Thymus (tissue), 11 donors: ENCODE measurements at regions not wholly inside any gene's neighbourhood (a gene's known extent, or its start where the extent isn't known, plus 50 kb on each side); places are given as distances from the start of the nearest gene placed in this dataset.

Experiments
- DNase-seq, 9 donors: peaks; one replicate each; pipeline ENCODE4 v3.0.0-alpha.2; 2013; ENCODE audit warnings: low spot score in 9 of 9, low read depth in 6 of 9, missing footprints in 1 of 9
- H3K27ac ChIP-seq, 2 donors: one replicate each; pipeline ENCODE4 v1.5.1; 2013; ENCODE audit warnings: control low read depth in 1 of 2, low read depth in 1 of 2, low read length in 1 of 2, mild to moderate bottlenecking in 1 of 2, moderate library complexity in 1 of 2
- H3K27me3 ChIP-seq, 2 donors: one replicate each; pipeline ENCODE4 v1.5.1; 2013; ENCODE audit warnings: low read length in 1 of 2; ENCODE audit not compliant: control insufficient read depth in 2 of 2, insufficient read depth in 1 of 2
- H3K36me3 ChIP-seq, 2 donors: one replicate each; pipeline ENCODE4 v1.5.1; 2013; ENCODE audit warnings: low read length in 1 of 2, mild to moderate bottlenecking in 1 of 2, moderate library complexity in 1 of 2; ENCODE audit not compliant: control insufficient read depth in 2 of 2, insufficient read depth in 2 of 2
- H3K4me1 ChIP-seq, 2 donors: one replicate each; pipeline ENCODE4 v1.5.1; 2013; ENCODE audit warnings: low read length in 2 of 2; ENCODE audit not compliant: control insufficient read depth in 2 of 2, insufficient read depth in 2 of 2
- H3K4me3 ChIP-seq, 2 donors: one replicate each; pipeline ENCODE4 v1.5.1; 2013; ENCODE audit warnings: low read length in 2 of 2, control low read depth in 1 of 2, mild to moderate bottlenecking in 1 of 2
- H3K9me3 ChIP-seq, 2 donors: one replicate each; pipeline ENCODE4 v1.5.1; 2013; ENCODE audit warnings: low read length in 1 of 2, mild to moderate bottlenecking in 1 of 2; ENCODE audit not compliant: control insufficient read depth in 2 of 2, insufficient read depth in 1 of 2
- WGBS: extraction: QIAGEN DNeasy Blood & Tissue Kit; methylation state at CpG from one replicate; pipeline ENCODE4 v1.1.7; 2013; 5-methylcytosine and 5-hydroxymethylcytosine counted together
- donor health status: healthy.

DNA sequence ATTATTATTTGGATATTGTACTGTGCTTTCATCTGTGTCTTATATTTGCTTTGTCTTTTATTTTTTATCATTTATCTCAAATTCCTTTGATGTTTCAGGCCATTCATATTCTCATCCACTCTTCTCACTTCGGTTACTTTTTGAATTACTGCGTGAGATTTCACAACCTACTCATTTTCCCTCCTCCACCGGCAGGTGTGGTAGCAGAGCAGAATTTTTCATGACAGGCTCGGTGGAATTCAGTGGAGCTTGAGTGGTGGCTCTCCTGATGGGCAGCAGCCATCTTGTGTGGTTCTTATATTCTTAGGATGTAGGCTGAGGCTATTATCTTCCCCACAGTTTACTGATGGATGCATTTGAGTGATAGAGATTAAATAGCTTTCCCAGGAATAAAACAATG, 92.3 kb upstream of the IVNS1ABP start:
- Histone ChIP-seq H3K36me3 (no peaks in the 10 kb centered on the region), H3K27me3 (no peaks in the 10 kb centered on the region), H3K4me1 (no peaks in the 10 kb centered on the region), H3K27ac (no peak overlapping the region), H3K4me3 (no peak overlapping the region), H3K9me3 (peaks cover 0 to 4% of the 10 kb centered on the region in 2 donors)
- 92% methylated on average over 4 of the region's 4 CpGs for WGBS
- no peak for DNase-seq

DNA sequence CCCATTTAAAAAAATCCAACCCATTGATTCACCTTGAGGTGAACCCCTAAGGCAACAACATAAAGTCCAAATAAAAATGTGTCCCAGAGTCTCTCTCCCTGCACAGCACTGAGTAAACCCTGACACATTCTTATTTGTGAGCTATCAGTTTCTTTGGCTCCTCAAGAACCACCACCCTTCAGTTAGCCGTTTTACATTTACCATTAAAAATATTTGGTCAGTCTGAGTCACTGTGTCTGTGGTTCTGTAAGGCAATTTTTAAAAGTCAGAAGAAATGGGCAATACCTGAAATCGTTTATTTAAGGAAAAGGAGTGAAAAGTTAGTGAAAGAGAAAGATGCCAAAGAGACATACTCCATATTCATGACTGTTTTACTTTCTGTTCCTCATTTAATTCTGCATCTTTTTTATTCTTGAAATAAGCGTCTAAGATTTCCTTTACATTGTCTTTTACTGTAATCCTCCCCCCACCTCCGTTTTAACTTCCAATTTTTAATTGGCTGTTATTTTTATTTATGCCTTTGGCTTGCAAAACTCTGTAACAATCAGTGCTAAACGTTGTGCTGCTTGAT, 91.7 kb upstream of the IVNS1ABP start:
- peaks cover 0 to 4% of the 10 kb centered on the region in 2 donors for H3K9me3 ChIP-seq
- H3K36me3 ChIP-seq, result no peaks in the 10 kb centered on the region
- H3K4me1 ChIP-seq, result no peaks in the 10 kb centered on the region
- 90% methylated on average over 5 of the region's 5 CpGs for WGBS
- no peak overlapping the region for H3K4me3 ChIP-seq
- no peak overlapping the region for H3K27ac ChIP-seq
- H3K27me3 ChIP-seq, result no peaks in the 10 kb centered on the region
- DNase-seq, result no peak

DNA sequence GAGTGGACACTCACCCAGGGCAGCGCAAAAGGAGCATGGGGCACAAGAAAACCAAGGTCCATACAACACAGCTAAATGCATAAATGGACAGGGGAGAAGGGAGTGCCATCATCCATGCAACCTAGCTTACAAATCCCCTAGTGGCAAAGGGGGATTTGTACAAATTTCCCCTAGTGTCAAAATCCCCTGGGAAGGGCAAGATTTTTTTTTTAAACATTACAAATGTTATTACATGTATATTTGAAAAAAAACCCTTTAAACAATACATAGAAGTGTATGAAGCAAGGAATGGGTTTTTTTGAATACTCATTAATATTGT, 89.6 kb upstream of the IVNS1ABP start:
- DNase-seq, result no peak
- Histone ChIP-seq H3K9me3 (peaks cover 0 to 4% of the 10 kb centered on the region in 2 donors), H3K27me3 (no peaks in the 10 kb centered on the region), H3K27ac (no peak overlapping the region), H3K4me3 (no peak overlapping the region), H3K36me3 (no peaks in the 10 kb centered on the region), H3K4me1 (no peaks in the 10 kb centered on the region)
- 98% methylated on average over 1 of the region's 1 CpG for WGBS

DNA sequence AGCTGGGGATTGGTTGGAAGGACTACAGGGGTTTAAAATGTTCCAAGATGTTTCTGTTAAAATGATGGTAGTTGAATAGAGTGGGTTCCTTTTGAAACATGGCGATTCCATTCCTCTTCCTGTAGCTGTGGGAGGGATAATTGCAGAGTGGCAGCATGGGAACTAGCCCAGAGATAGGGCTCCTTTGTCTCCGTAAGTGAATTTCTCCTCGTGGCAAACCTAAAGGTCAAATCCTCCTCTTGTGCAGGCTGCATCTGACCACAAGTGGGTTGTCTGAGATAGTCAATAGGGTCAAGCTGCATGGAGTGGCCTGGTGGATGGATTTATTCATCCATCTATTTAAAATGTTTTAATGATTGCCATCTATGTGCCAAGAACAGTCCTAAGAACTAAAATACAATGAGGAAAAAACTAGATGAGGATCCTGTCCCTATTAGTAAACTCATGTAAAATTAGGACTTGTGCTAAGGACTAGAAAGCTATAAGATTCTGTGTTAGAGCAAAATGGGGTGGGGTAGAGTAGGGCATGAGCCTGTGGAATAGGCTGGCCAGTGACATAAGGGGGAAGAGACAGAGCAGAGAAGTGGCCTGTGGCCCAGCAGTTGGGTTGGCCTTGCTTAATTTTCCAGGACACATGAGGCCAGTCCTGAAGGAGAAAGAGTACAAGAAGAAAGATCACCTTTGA, 89.1 kb upstream of the IVNS1ABP start:
- Histone ChIP-seq H3K4me1 (no peaks in the 10 kb centered on the region), H3K4me3 (no peak overlapping the region), H3K27ac (no peak overlapping the region), H3K9me3 (peaks cover 0 to 4% of the 10 kb centered on the region in 2 donors), H3K27me3 (no peaks in the 10 kb centered on the region), H3K36me3 (no peaks in the 10 kb centered on the region)
- 96% methylated on average over 3 of the region's 3 CpGs for WGBS
- no peak for DNase-seq

DNA sequence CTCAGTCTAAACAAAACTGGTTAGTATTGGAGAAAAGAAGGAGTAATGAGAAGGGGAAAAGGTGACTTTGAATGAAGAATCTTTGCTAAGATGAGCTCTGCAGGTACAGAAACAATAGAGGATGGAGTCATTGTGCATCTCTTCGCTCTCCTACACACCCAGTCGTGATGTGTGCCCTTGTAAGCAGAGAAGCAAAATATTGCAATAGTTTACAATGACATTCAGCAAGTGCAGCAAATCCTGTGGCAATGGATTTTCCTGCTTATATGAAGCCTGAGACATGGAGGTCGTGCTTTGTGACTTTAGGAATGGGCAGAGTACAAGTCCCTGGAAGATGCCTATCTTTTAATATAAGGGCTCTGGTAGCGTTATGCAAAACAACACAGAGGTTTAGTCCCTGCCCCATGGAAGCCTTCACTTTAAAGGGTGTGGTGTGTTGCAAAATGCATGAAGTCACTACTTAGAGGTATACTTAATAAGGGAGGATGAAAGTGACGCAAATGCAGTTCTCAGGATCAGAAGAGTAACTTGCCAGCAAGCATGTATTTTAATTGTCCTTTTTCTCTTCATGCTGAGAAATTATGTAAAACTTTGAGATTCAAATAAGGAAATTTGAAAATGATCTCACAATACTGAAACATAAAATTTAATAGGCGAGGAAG, 88.0 kb upstream of the IVNS1ABP start:
- WGBS, result 95% methylated on average over 6 of the region's 6 CpGs
- no peak overlapping the region for H3K27ac ChIP-seq

DNA sequence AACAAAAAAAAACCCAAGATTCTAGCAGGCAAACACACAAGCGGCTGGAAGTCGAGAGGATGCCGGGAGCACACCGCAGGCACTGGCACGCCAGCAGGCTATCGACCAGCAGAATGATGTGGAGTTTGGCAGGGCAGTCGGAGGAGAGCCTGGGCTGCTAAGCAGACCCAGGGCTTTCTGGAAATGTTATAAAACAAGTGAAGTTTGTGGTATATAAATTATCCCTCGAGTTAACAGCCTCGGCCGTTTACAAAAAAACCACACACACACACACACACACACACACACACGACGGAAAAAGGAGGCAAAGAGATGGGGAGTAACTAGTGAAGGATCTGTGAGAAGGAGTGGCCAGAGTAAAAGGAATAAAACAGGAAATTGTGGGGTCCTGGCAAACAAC, 87.2 kb upstream of the IVNS1ABP start:
- H3K4me1 ChIP-seq, result no peaks in the 10 kb centered on the region
- no peak for DNase-seq
- no peaks in the 10 kb centered on the region for H3K36me3 ChIP-seq
- H3K4me3 ChIP-seq, result no peak overlapping the region
- WGBS, result 60% methylated on average over 12 of the region's 12 CpGs
- no peak overlapping the region for H3K27ac ChIP-seq
- no peaks in the 10 kb centered on the region for H3K27me3 ChIP-seq
- H3K9me3 ChIP-seq, result peaks cover 0 to 4% of the 10 kb centered on the region in 2 donors

More for the DNA sequence above, 88.0 kb upstream of the IVNS1ABP start:
- Histone ChIP-seq H3K36me3 (no peaks in the 10 kb centered on the region), H3K4me1 (no peaks in the 10 kb centered on the region), H3K4me3 (no peak overlapping the region), H3K9me3 (peaks cover 0 to 4% of the 10 kb centered on the region in 2 donors), H3K27me3 (no peaks in the 10 kb centered on the region)
- DNase-seq, result no peak

DNA sequence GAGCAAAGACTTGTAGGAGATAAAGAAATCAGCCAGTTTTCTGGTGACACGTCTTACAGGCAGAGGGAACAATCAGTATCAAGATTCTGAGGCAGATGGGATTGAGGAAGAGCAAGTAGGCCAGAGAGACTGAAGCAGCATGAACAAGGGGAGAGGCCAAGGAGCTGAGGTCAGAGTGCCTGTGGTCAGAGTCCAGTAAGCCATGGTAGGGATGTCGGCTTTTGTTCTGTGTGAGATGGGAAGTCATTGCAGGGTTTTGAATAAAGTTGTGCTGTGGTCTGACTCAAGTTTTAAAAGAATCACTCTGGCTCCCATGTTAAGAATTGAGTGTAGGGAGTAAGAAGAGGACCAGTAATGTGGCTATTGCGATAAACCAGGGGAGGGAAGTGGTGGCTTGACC, 85.9 kb upstream of the IVNS1ABP start:
- no peaks in the 10 kb centered on the region for H3K4me1 ChIP-seq
- WGBS, result 96% methylated on average over 3 of the region's 3 CpGs
- no peak overlapping the region for H3K27ac ChIP-seq
- H3K36me3 ChIP-seq, result no peaks in the 10 kb centered on the region
- H3K4me3 ChIP-seq, result no peak overlapping the region
- H3K27me3 ChIP-seq, result no peaks in the 10 kb centered on the region
- peaks cover 0 to 4% of the 10 kb centered on the region in 2 donors for H3K9me3 ChIP-seq
- no peak for DNase-seq

DNA sequence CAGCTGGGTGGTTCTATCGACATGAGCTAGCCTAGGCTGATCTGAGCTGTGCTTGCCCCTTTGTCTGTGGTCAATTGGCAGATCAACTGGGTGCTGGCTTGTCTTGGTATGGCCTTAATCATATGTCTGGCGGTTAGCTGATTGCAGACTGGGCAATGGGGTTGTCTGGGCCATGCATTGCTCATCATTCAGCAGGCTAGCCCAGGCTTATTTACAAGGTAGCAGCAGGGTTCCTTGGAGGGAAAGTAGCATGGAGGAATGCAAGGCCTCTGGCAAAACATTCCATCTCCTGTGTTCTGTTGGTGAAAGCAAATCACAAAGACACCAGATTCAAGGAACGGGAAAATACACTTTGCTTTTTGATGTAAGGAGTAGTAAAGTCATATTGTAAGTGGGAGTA, 84.0 kb upstream of the IVNS1ABP start:
- DNase-seq, result no peak
- no peaks in the 10 kb centered on the region for H3K36me3 ChIP-seq
- H3K4me1 ChIP-seq, result no peaks in the 10 kb centered on the region
- WGBS, result 98% methylated on average over 3 of the region's 3 CpGs
- H3K27ac ChIP-seq, result no peak overlapping the region
- H3K27me3 ChIP-seq, result no peaks in the 10 kb centered on the region
- H3K9me3 ChIP-seq, result no peaks in the 10 kb centered on the region
- H3K4me3 ChIP-seq, result no peak overlapping the region

DNA sequence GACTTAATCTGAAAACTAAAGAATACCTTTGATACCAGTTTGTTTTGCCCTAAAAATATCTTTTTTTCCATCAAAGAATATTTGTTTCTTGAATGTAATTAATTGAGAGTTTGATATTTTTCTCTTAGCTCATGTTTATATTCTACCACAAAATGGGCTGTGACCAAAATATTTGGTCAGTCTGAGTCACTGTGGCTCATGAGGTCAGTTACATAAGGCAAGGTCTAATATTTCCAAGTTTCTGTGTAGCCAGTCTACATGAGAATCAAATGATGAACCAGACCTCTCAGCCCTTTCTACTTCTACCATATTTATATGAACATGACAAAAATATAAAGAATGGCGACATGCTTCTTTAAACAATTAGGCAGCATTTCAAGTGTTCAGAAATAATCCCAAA, 83.0 kb upstream of the IVNS1ABP start:
- Histone ChIP-seq H3K9me3 (no peaks in the 10 kb centered on the region), H3K27me3 (no peaks in the 10 kb centered on the region), H3K4me1 (no peaks in the 10 kb centered on the region), H3K4me3 (no peak overlapping the region), H3K27ac (no peak overlapping the region), H3K36me3 (no peaks in the 10 kb centered on the region)
- WGBS, result 99% methylated on average over 1 of the region's 1 CpG
- DNase-seq, result no peak
